ENCODE measurements at regions not wholly inside any gene's neighbourhood (a gene's known extent, or its start where the extent isn't known, plus 50 kb on each side); places are given as distances from the start of the nearest gene placed in this dataset.

DNA sequence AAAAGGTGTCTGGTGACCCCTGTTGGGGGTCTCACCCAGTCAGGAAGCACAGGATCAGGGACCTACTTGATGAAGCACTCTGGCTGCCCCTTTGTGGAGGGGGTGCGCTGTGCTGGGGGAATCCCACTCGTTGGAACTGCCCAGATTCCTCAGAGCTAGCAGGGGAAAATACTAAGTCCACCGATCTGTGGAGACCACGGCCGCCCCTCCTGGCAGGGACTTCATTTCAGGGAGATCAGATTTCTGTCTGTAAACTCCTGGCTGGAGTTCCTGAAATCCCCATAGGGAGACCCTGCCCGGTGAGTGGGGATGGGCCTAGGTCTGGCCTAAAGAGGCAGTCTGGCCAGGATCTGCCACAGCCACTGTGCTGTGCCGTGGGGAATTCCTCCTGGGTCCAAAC lies 79.3 kb upstream of the ADCY1 start:
- H3K4ac ChIP-seq (ENCODE audit: low read depth, low read length), result no peak overlapping the region
- no peak overlapping the region for H3K4me3 ChIP-seq (ENCODE audit: insufficient read depth, low read depth, low read length)
- H3K27ac ChIP-seq (ENCODE audit: insufficient read depth, low read length), result no peak overlapping the region
- no peak overlapping the region for H3K9ac ChIP-seq (ENCODE audit: low read depth, low read length)
- H2AFZ ChIP-seq (replicated peaks; ENCODE audit: low read length, poor library complexity), result no peak overlapping the region
- ChIA-PET CTCF (no interaction called here), POLR2A (ENCODE audit: unreplicated experiment) (no interaction called here)
- H3K23ac ChIP-seq (ENCODE audit: low read depth, low read length), result no peak overlapping the region
- DNase-seq (no peak), ATAC-seq (ENCODE audit: low read depth) (no peak)
- H2BK20ac ChIP-seq (ENCODE audit: low read depth, low read length), result no peak overlapping the region
- no peak overlapping the region for H3K56ac ChIP-seq (ENCODE audit: extremely low read depth, insufficient read depth, low read length)
- H2BK15ac ChIP-seq (ENCODE audit: low read depth, low read length), result no peak overlapping the region
- no peak overlapping the region for H2AK5ac ChIP-seq (ENCODE audit: low read depth, low read length)
- whole genome bisulfite sequencing, 2 experiments (ENCODE audit: extremely low coverage in 2 of 2, insufficient read length in 1 of 2), result 18% methylated on average over 6 of the region's 7 CpGs; no CpG with 5 or more reads in 1 of the 2 experiments
- no peak overlapping the region for H4K5ac ChIP-seq (ENCODE audit: low read depth, low read length)
- dilution Hi-C loops (cut with HindIII; ENCODE audit: low sequenced_read_pairs, unreplicated experiment), result no loop called here
- no peaks in the 10 kb centered on the region for H3K9me1 ChIP-seq (ENCODE audit: insufficient read depth, low read length)
- H2BK120ac ChIP-seq (ENCODE audit: low read depth, low read length), result no peak overlapping the region
- H3K18ac ChIP-seq (ENCODE audit: low read depth, low read length), result no peak overlapping the region
- no peak overlapping the region for H3K4me2 ChIP-seq (ENCODE audit: low read depth, low read length)
- H4K8ac ChIP-seq (ENCODE audit: low read depth in 2 of 2, low read length in 2 of 2), result no peak overlapping the region
- intact Hi-C loops (cut with micrococcal nuclease), result no loop called here
- no peak overlapping the region for H4K91ac ChIP-seq (ENCODE audit: insufficient read depth, low read depth, low read length)
- H3K27me3 ChIP-seq (ENCODE audit: control insufficient read depth, insufficient read depth, low read length), result no peaks in the 10 kb centered on the region
- no peak overlapping the region for H2AK9ac ChIP-seq (replicated peaks; ENCODE audit: low read depth, low read length, poor library complexity)
- H3K14ac ChIP-seq (replicated peaks; ENCODE audit: low read depth, low read length), result no peak overlapping the region
- no peaks in the 10 kb centered on the region for H4K20me1 ChIP-seq (ENCODE audit: insufficient read depth, low read length)
- TF ChIP-seq MAFK (IDR thresholded peaks at IDR 0.05; ENCODE audit: low read depth, low read length), result no peak
- TF ChIP-seq RCOR1 (IDR thresholded peaks at IDR 0.05; ENCODE audit: insufficient replicate concordance, low read length), result no peak
- no peak for TF ChIP-seq SMC3 (IDR thresholded peaks at IDR 0.05; ENCODE audit: low read depth, low read length)
- no peak for TF ChIP-seq CHD1 (IDR thresholded peaks at IDR 0.05; ENCODE audit: low read depth, low read length)
- no peak for TF ChIP-seq RAD21 (IDR thresholded peaks at IDR 0.05; ENCODE audit: low read length)
- no peak for TF ChIP-seq FOS (IDR thresholded peaks at IDR 0.05; ENCODE audit: low read depth, low read length)
- TF ChIP-seq NFE2L2 (IDR thresholded peaks at IDR 0.05; ENCODE audit: low read depth, low read length), result no peak
- TF ChIP-seq MAZ (IDR thresholded peaks at IDR 0.05; ENCODE audit: borderline replicate concordance, low read depth, low read length), result no peak
- no TSS peak for BruUV-seq (replicated peaks)
- no peaks in the 10 kb centered on the region for H3K4me1 ChIP-seq (ENCODE audit: control insufficient read depth, insufficient read depth, low read length)
- H3K36me3 ChIP-seq (ENCODE audit: control insufficient read depth, insufficient read depth, low read length), result no peaks in the 10 kb centered on the region
- H3K9me3 ChIP-seq (ENCODE audit: control insufficient read depth, insufficient read depth, low read length), result no peaks in the 10 kb centered on the region
- in situ Hi-C loops (cut with MboI; ENCODE audit: low sequenced_read_pairs), result no loop called here
- no peak overlapping the region for H2BK5ac ChIP-seq (ENCODE audit: low read depth, low read length, poor library complexity, severe bottlenecking)
- H3K79me1 ChIP-seq (ENCODE audit: low read depth in 1 of 2, low read length in 2 of 2), result no peaks in the 10 kb centered on the region
